Aorta (tissue), 5 donors: ENCODE measurements at regions not wholly inside any gene's neighbourhood (a gene's known extent, or its start where the extent isn't known, plus 50 kb on each side); places are given as distances from the start of the nearest gene placed in this dataset.

Source experiments
- ATAC-seq: fragments of 200-7000 bp; cut with Tn5 transposase; one replicate; pipeline ENCODE4 v1.9.1; 2022; ENCODE audit warnings: moderate library complexity; ENCODE audit not compliant: low FRiP score
- DNase-seq, 2 donors: peaks; one replicate each; pipeline ENCODE4 v3.0.0-alpha.2; 2020
- H3K27ac ChIP-seq, 2 donors: one replicate each; pipeline ENCODE4 v1.5.1; 2013; ENCODE audit warnings: low read length in 2 of 2, mild to moderate bottlenecking in 2 of 2, moderate library complexity in 2 of 2, control low read depth in 1 of 2, inconsistent platforms in 1 of 2, low read depth in 1 of 2
- H3K27me3 ChIP-seq, 2 donors: one replicate each; pipeline ENCODE4 v1.6.1; 2013; ENCODE audit warnings: control low read depth in 1 of 2, low read length in 1 of 2, mild to moderate bottlenecking in 1 of 2, moderate library complexity in 1 of 2; ENCODE audit not compliant: insufficient read depth in 2 of 2, control insufficient read depth in 1 of 2
- H3K36me3 ChIP-seq, 2 donors: one replicate each; pipeline ENCODE4 v1.6.1; 2013; ENCODE audit warnings: control low read depth in 1 of 2, low read length in 1 of 2, mild to moderate bottlenecking in 1 of 2; ENCODE audit not compliant: insufficient read depth in 2 of 2, control insufficient read depth in 1 of 2
- H3K4me1 ChIP-seq, 2 donors: one replicate each; pipeline ENCODE4 v1.6.1; 2013; ENCODE audit warnings: low read length in 2 of 2, control low read depth in 1 of 2, mild to moderate bottlenecking in 1 of 2, moderate library complexity in 1 of 2; ENCODE audit not compliant: insufficient read depth in 2 of 2, control insufficient read depth in 1 of 2
- H3K4me3 ChIP-seq, 2 donors: one replicate each; pipeline ENCODE4 v1.5.1; 2013; ENCODE audit warnings: low read length in 2 of 2, control low read depth in 1 of 2, mild to moderate bottlenecking in 1 of 2
- H3K9me3 ChIP-seq: one replicate; pipeline ENCODE4 v1.6.1; 2013; ENCODE audit warnings: mild to moderate bottlenecking, low read length; ENCODE audit not compliant: control insufficient read depth
- WGBS, 2 donors: extraction: QIAGEN DNeasy Blood & Tissue Kit; methylation state at CpG; one replicate each; pipeline ENCODE4 v1.1.7; 2013; 5-methylcytosine and 5-hydroxymethylcytosine counted together
- intact Hi-C, 2 donors: fragments of 100-400 bp; cut with DNase I; formaldehyde crosslinking; loops; one replicate each; pipeline versions ENCODE4 v1.14.2 to v1.15.0; 2022
- donor health status: healthy with polysubstance abuse.
- donor health status: Bipolar disorder and iron deficiency.
- donor health status: DM: no; HTN: no; CAD: no.
- donor health status: DM: no; HTN: no; CAD: no.
- donor health status: DM: yes; HTN: yes; CAD: no.

GRCh38 chr1:191163621-191164020 is 686.0 kb upstream of the BRINP3 start:
- Histone ChIP-seq H3K36me3 (no peaks in the 10 kb centered on the region), H3K4me1 (no peaks in the 10 kb centered on the region), H3K4me3 (no peak overlapping the region), H3K9me3 (no peaks in the 10 kb centered on the region), H3K27me3 (no peaks in the 10 kb centered on the region), H3K27ac (no peak overlapping the region)
- DNase-seq (no peak), ATAC-seq (no peak)
- intact Hi-C loops, result no loop called here

GRCh38 chr1:191174298-191174697 is 696.6 kb upstream of the BRINP3 start:
- Histone ChIP-seq H3K4me1 (no peaks in the 10 kb centered on the region), H3K9me3 (no peaks in the 10 kb centered on the region), H3K27me3 (no peaks in the 10 kb centered on the region), H3K36me3 (no peaks in the 10 kb centered on the region), H3K4me3 (no peak overlapping the region), H3K27ac (no peak overlapping the region)
- ATAC-seq (no peak), DNase-seq (no peak)
- intact Hi-C loops, result no loop called here
- 17 to 41% methylated on average over 1 of the region's 1 CpG for WGBS, 2 donors

- ATAC-seq (no peak), DNase-seq (no peak)
- H3K27ac ChIP-seq, result no peak overlapping the region
- no peaks in the 10 kb centered on the region for H3K4me1 ChIP-seq
- H3K27me3 ChIP-seq, result no peaks in the 10 kb centered on the region
- intact Hi-C loops, result no loop called here
- no peaks in the 10 kb centered on the region for H3K36me3 ChIP-seq
- WGBS, 2 donors, result 86 to 90% methylated on average over 1 of the region's 1 CpG
- H3K9me3 ChIP-seq, result no peaks in the 10 kb centered on the region
- no peak overlapping the region for H3K4me3 ChIP-seq
Measured at GRCh38 chr1:191176131-191176530, 698.5 kb upstream of the BRINP3 start.

GRCh38 chr1:191206513-191207207 is 729.0 kb upstream of the BRINP3 start:
- Histone ChIP-seq H3K36me3 (no peaks in the 10 kb centered on the region), H3K4me3 (no peak overlapping the region), H3K27ac (no peak overlapping the region), H3K9me3 (no peaks in the 10 kb centered on the region), H3K4me1 (no peaks in the 10 kb centered on the region), H3K27me3 (no peaks in the 10 kb centered on the region)
- intact Hi-C loops, result no loop called here
- DNase-seq (no peak), ATAC-seq (no peak)
- WGBS, 2 donors, result 15 to 16% methylated on average over 2 of the region's 2 CpGs

GRCh38 chr1:191222206-191222605 is 744.5 kb upstream of the BRINP3 start:
- 87 to 89% methylated on average over 5 of the region's 5 CpGs for WGBS, 2 donors
- no peak for ATAC-seq
- no peaks in the 10 kb centered on the region for H3K4me1 ChIP-seq

GRCh38 chr1:191240925-191241324 is 763.3 kb upstream of the BRINP3 start:
- Histone ChIP-seq H3K9me3 (no peaks in the 10 kb centered on the region), H3K27ac (no peak overlapping the region), H3K27me3 (no peaks in the 10 kb centered on the region), H3K4me1 (no peaks in the 10 kb centered on the region), H3K36me3 (no peaks in the 10 kb centered on the region), H3K4me3 (no peak overlapping the region)
- DNase-seq, result no peak
- no peak for ATAC-seq
- 71 to 73% methylated on average over 3 of the region's 3 CpGs for WGBS, 2 donors
- intact Hi-C loops, result no loop called here

More at GRCh38 chr1:191222206-191222605, 744.5 kb upstream of the BRINP3 start:
- Histone ChIP-seq H3K27ac (no peak overlapping the region), H3K27me3 (no peaks in the 10 kb centered on the region), H3K36me3 (no peaks in the 10 kb centered on the region), H3K4me3 (no peak overlapping the region), H3K9me3 (peaks cover 2% of the 10 kb centered on the region)
- no peak for DNase-seq
- intact Hi-C loops, result no loop called here

GRCh38 chr1:191255354-191256054 is 777.8 kb upstream of the BRINP3 start:
- Histone ChIP-seq H3K4me1 (no peaks in the 10 kb centered on the region), H3K27ac (no peak overlapping the region), H3K9me3 (peaks cover 2% of the 10 kb centered on the region), H3K27me3 (no peaks in the 10 kb centered on the region), H3K36me3 (no peaks in the 10 kb centered on the region), H3K4me3 (no peak overlapping the region)
- ATAC-seq, result no peak
- WGBS, 2 donors, result 85 to 92% methylated on average over 3 of the region's 3 CpGs
- intact Hi-C loops, result no loop called here
- DNase-seq, result no peak

GRCh38 chr1:191256917-191257316 is 779.3 kb upstream of the BRINP3 start:
- no peak for ATAC-seq
- Histone ChIP-seq H3K4me3 (no peak overlapping the region), H3K36me3 (no peaks in the 10 kb centered on the region), H3K9me3 (peaks cover 2% of the 10 kb centered on the region), H3K27ac (no peak overlapping the region), H3K27me3 (no peaks in the 10 kb centered on the region), H3K4me1 (no peaks in the 10 kb centered on the region)
- DNase-seq, result no peak
- WGBS, 2 donors, result 69 to 83% methylated on average over 1 of the region's 1 CpG
- intact Hi-C loops, result no loop called here

- Histone ChIP-seq H3K27me3 (no peaks in the 10 kb centered on the region), H3K4me3 (no peak overlapping the region), H3K4me1 (no peaks in the 10 kb centered on the region), H3K9me3 (peaks cover 2% of the 10 kb centered on the region), H3K27ac (no peak overlapping the region), H3K36me3 (no peaks in the 10 kb centered on the region)
- WGBS, 2 donors, result 36 to 59% methylated on average over 1 of the region's 1 CpG
- intact Hi-C loops, result no loop called here
- DNase-seq (no peak), ATAC-seq (no peak)
Measured at GRCh38 chr1:191260056-191260455, 782.4 kb upstream of the BRINP3 start.
